WTC11 (cell line): ENCODE measurements at regions not wholly inside any gene's neighbourhood (a gene's known extent, or its start where the extent isn't known, plus 50 kb on each side); places are given as distances from the start of the nearest gene placed in this dataset.

Experiments
- ATAC-seq: fragments of 200-7000 bp; cut with Tn5 transposase; 2 replicates; pipeline ENCODE4 v1.10.0; 2021; ENCODE audit warnings: mild to moderate bottlenecking, moderate library complexity
- CTCF ChIA-PET: fragments of 300-600 bp; sonication (Branson Sonifier 250); formaldehyde crosslinking; loops from one replicate; lab custom pipeline; 2021; ENCODE audit warnings: antibody characterized with exemption; lab: Charles Lee
- POLR2A ChIA-PET: fragments of 350-600 bp; sonication (Branson Sonifier 250); formaldehyde crosslinking; loops from one replicate; lab custom pipeline; 2021; ENCODE audit warnings: antibody characterized with exemption; lab: Charles Lee
- DNase-seq: peaks from one replicate; pipeline ENCODE4 v3.0.0; 2021; ENCODE audit warnings: low spot score
- H3K27ac Mint-ChIP-seq: 2 replicates; pipeline ENCODE4 v1.8.0; 2021; ENCODE audit warnings: mixed read lengths
- H3K27me3 Mint-ChIP-seq: 2 replicates; pipeline ENCODE4 v1.8.0; 2021; ENCODE audit warnings: low read depth, mild to moderate bottlenecking, moderate library complexity, mixed read lengths
- H3K36me3 Mint-ChIP-seq: 2 replicates; pipeline ENCODE4 v1.8.0; 2021; ENCODE audit warnings: mixed read lengths
- H3K4me1 Mint-ChIP-seq: 2 replicates; pipeline ENCODE4 v1.8.0; 2022; ENCODE audit warnings: mixed read lengths
- H3K4me3 Mint-ChIP-seq: 2 replicates; pipeline ENCODE4 v1.8.0; 2021; ENCODE audit warnings: mild to moderate bottlenecking, moderate library complexity, mixed read lengths
- H3K9me3 Mint-ChIP-seq: 2 replicates; pipeline ENCODE4 v1.8.0; 2021; ENCODE audit warnings: mixed read lengths
- ATF3 ChIP-seq: sonication (generic); formaldehyde crosslinking; conservative IDR thresholded peaks from 2 replicates; pipeline ENCODE4 v1.8.1; 2022; ENCODE audit warnings: mild to moderate bottlenecking, missing genetic modification reagents
- CDX4 ChIP-seq: fragments of 250-450 bp; sonication (Bioruptor Pico); IDR thresholded peaks from 2 replicates; pipeline ENCODE4 v1.9.0; 2021; ENCODE audit warnings: moderate library complexity, mild to moderate bottlenecking, inconsistent platforms, borderline replicate concordance
- FOXP4 ChIP-seq: sonication (generic); formaldehyde crosslinking; IDR thresholded peaks from 2 replicates; pipeline ENCODE4 v1.8.0; 2022; ENCODE audit warnings: mild to moderate bottlenecking, missing genetic modification reagents
- HMGA2 ChIP-seq: fragments of 250-450 bp; sonication (Bioruptor Pico); IDR thresholded peaks from 2 replicates; pipeline ENCODE4 v1.4.0; 2021; ENCODE audit warnings: mild to moderate bottlenecking, moderate library complexity
- IRF2 ChIP-seq: sonication (generic); formaldehyde crosslinking; IDR thresholded peaks from 2 replicates; pipeline ENCODE4 v1.8.0; 2022; ENCODE audit warnings: low read depth, missing genetic modification reagents, borderline replicate concordance
- KAT7 ChIP-seq: sonication (generic); formaldehyde crosslinking; IDR thresholded peaks from 2 replicates; pipeline ENCODE4 v1.8.1; 2023; ENCODE audit warnings: missing genetic modification reagents, mild to moderate bottlenecking, borderline replicate concordance
- NFATC4 ChIP-seq: fragments of 250-450 bp; sonication (Bioruptor Pico); IDR thresholded peaks from 2 replicates; pipeline ENCODE4 v1.9.0; 2021; ENCODE audit warnings: mild to moderate bottlenecking
- NFYB ChIP-seq: sonication (generic); formaldehyde crosslinking; conservative IDR thresholded peaks from 2 replicates; pipeline ENCODE4 v1.8.0; 2022; ENCODE audit warnings: low read depth, missing genetic modification reagents
- SMAD3 ChIP-seq: sonication (generic); formaldehyde crosslinking; IDR thresholded peaks from 2 replicates; pipeline ENCODE4 v1.8.0; 2022; ENCODE audit warnings: missing genetic modification reagents, mild to moderate bottlenecking, borderline replicate concordance
- SOX15 ChIP-seq: fragments of 250-450 bp; sonication (Bioruptor Pico); IDR thresholded peaks from 2 replicates; pipeline ENCODE4 v1.9.0; 2021; ENCODE audit warnings: mild to moderate bottlenecking
- TEAD1 ChIP-seq: sonication (generic); formaldehyde crosslinking; IDR thresholded peaks from 2 replicates; pipeline ENCODE4 v1.8.0; 2022; ENCODE audit warnings: mild to moderate bottlenecking, missing genetic modification reagents
- ZBTB21 ChIP-seq: sonication (generic); formaldehyde crosslinking; IDR thresholded peaks from 2 replicates; pipeline ENCODE4 v1.8.1; 2023; ENCODE audit warnings: mild to moderate bottlenecking, missing genetic modification reagents, borderline replicate concordance
- ZBTB43 ChIP-seq: sonication (generic); formaldehyde crosslinking; IDR thresholded peaks from 2 replicates; pipeline ENCODE4 v1.8.1; 2023; ENCODE audit warnings: mild to moderate bottlenecking, missing genetic modification reagents
- ZMAT4 ChIP-seq: fragments of 250-450 bp; sonication (Bioruptor Pico); IDR thresholded peaks from 2 replicates; pipeline ENCODE4 v1.9.0; 2021; ENCODE audit warnings: mild to moderate bottlenecking
- ZNF232 ChIP-seq: sonication (generic); formaldehyde crosslinking; IDR thresholded peaks from 2 replicates; pipeline ENCODE4 v1.8.0; 2022; ENCODE audit warnings: mild to moderate bottlenecking, missing genetic modification reagents
- ZNF281 ChIP-seq: sonication (generic); formaldehyde crosslinking; IDR thresholded peaks from 2 replicates; pipeline ENCODE4 v1.8.0; 2023; ENCODE audit warnings: mild to moderate bottlenecking, missing genetic modification reagents
- ZNF317 ChIP-seq: sonication (generic); formaldehyde crosslinking; IDR thresholded peaks from 2 replicates; pipeline ENCODE4 v1.8.1; 2023; ENCODE audit warnings: low read depth, mild to moderate bottlenecking, moderate library complexity, missing genetic modification reagents, borderline replicate concordance
- ZNF396 ChIP-seq: fragments of 250-450 bp; sonication (Bioruptor Pico); IDR thresholded peaks from 2 replicates; pipeline ENCODE4 v1.8.0; 2021; ENCODE audit warnings: mild to moderate bottlenecking, moderate library complexity, borderline replicate concordance
- ZSCAN18 ChIP-seq: fragments of 250-450 bp; sonication (Bioruptor Pico); IDR thresholded peaks from 2 replicates; pipeline ENCODE4 v2.1.2; 2022; ENCODE audit warnings: mild to moderate bottlenecking, moderate library complexity

GRCh38 chr21:18460979-18461378, 57.4 kb upstream of the TMPRSS15 start:
- TF ChIP-seq CDX4 (CRISPR knock-in tag) (no peak), FOXP4 (no peak), ZNF281 (CRISPR knock-in tag) (no peak), ZMAT4 (CRISPR knock-in tag) (no peak), ZNF396 (CRISPR knock-in tag) (no peak), ZBTB43 (no peak), IRF2 (CRISPR knock-in tag) (no peak), SMAD3 (CRISPR knock-in tag) (no peak), ATF3 (CRISPR knock-in tag) (no peak), NFYB (CRISPR knock-in tag) (no peak), ZBTB21 (no peak), NFATC4 (CRISPR knock-in tag) (no peak), KAT7 (CRISPR knock-in tag) (no peak), TEAD1 (CRISPR knock-in tag) (no peak), ZNF317 (no peak), HMGA2 (no peak), ZNF232 (CRISPR knock-in tag) (no peak), SOX15 (CRISPR knock-in tag) (no peak), ZSCAN18 (CRISPR knock-in tag) (no peak)
- Mint-ChIP-seq H3K27ac (no peak overlapping the region), H3K36me3 (no peaks in the 10 kb centered on the region), H3K9me3 (0 out of 2 replicates have a peak, but pooled peaks cover under 1% of the 10 kb centered on the region), H3K4me1 (peaks cover 43% of the 10 kb centered on the region), H3K4me3 (no peak overlapping the region), H3K27me3 (no peaks in the 10 kb centered on the region)
- DNase-seq: no peak
- POLR2A ChIA-PET: no interaction called here
- ATAC-seq: no peak
- CTCF ChIA-PET: no interaction called here
